Activated CD4-positive, alpha-beta memory T cell treated with anti-CD3 and anti-CD28 coated beads for 36 hours (primary cell): ENCODE measurements at regions not wholly inside any gene's neighbourhood (a gene's known extent, or its start where the extent isn't known, plus 50 kb on each side); places are given as distances from the start of the nearest gene placed in this dataset.

Source experiments
- CTCF ChIA-PET: fragments of 350-600 bp; sonication (Branson Sonifier 250); formaldehyde crosslinking; loops from one replicate; lab custom pipeline; 2021; ENCODE audit warnings: antibody characterized with exemption, inconsistent platforms; lab: Charles Lee
- POLR2A ChIA-PET: fragments of 350-600 bp; sonication (Branson Sonifier 250); formaldehyde crosslinking; loops from one replicate; lab custom pipeline; 2021; ENCODE audit warnings: antibody characterized with exemption; lab: Charles Lee
- DNase-seq: peaks from one replicate; pipeline ENCODE4 v3.0.0-alpha.2; 2020
- H3K27ac Mint-ChIP-seq: one replicate; pipeline ENCODE4 v1.8.0; 2021; ENCODE audit warnings: mixed read lengths
- H3K27me3 Mint-ChIP-seq: one replicate; pipeline ENCODE4 v1.8.0; 2021; ENCODE audit warnings: mixed read lengths
- H3K36me3 Mint-ChIP-seq: one replicate; pipeline ENCODE4 v1.8.0; 2021; ENCODE audit warnings: mixed read lengths
- H3K4me1 Mint-ChIP-seq: one replicate; pipeline ENCODE4 v1.8.0; 2021; ENCODE audit warnings: low read depth, mixed read lengths
- H3K4me3 Mint-ChIP-seq: one replicate; pipeline ENCODE4 v1.8.0; 2021; ENCODE audit warnings: mild to moderate bottlenecking, mixed read lengths
- H3K9me3 Mint-ChIP-seq: one replicate; pipeline ENCODE4 v1.8.0; 2021; ENCODE audit warnings: mixed read lengths
- intact Hi-C: fragments of 100-400 bp; cut with micrococcal nuclease; formaldehyde crosslinking; loops from one replicate; pipeline ENCODE4 v1.15.1; 2023

- Mint-ChIP-seq H3K27me3 (no peaks in the 10 kb centered on the region), H3K9me3 (no peaks in the 10 kb centered on the region), H3K36me3 (no peaks in the 10 kb centered on the region), H3K4me3 (no peak overlapping the region), H3K27ac (no peak overlapping the region), H3K4me1 (peaks cover 1% of the 10 kb centered on the region)
- intact Hi-C loops: no loop called here
- ChIA-PET CTCF (interaction anchor here (0.7 kb wide), 1 partner anchor 371 kb away, joined by 3 read pairs; no protein-coding TSS in a partner anchor), POLR2A (no interaction called here)
- no peak for DNase-seq
Measured at GRCh38 chr12:103105971-103106597, 148.6 kb downstream of the ASCL1 start.

GRCh38 chr12:103109861-103110260 is 152.4 kb downstream of the ASCL1 start:
- H3K9me3 Mint-ChIP-seq: no peaks in the 10 kb centered on the region
- H3K4me1 Mint-ChIP-seq: no peaks in the 10 kb centered on the region
- H3K36me3 Mint-ChIP-seq: no peaks in the 10 kb centered on the region
- intact Hi-C loops: no loop called here
- no peak overlapping the region for H3K27ac Mint-ChIP-seq
- ChIA-PET POLR2A (no interaction called here), CTCF (no interaction called here)
- no peaks in the 10 kb centered on the region for H3K27me3 Mint-ChIP-seq
- no peak for DNase-seq
- H3K4me3 Mint-ChIP-seq: no peak overlapping the region

GRCh38 chr12:103114296-103115055 is 157.0 kb downstream of the ASCL1 start:
- ChIA-PET CTCF (no interaction called here), POLR2A (no interaction called here)
- no peak for DNase-seq
- Mint-ChIP-seq H3K4me1 (no peaks in the 10 kb centered on the region), H3K36me3 (no peaks in the 10 kb centered on the region), H3K27me3 (no peaks in the 10 kb centered on the region), H3K27ac (no peak overlapping the region), H3K4me3 (no peak overlapping the region), H3K9me3 (no peaks in the 10 kb centered on the region)
- intact Hi-C loops: no loop called here

GRCh38 chr12:103128862-103129501 is 171.5 kb downstream of the ASCL1 start:
- H3K36me3 Mint-ChIP-seq: no peaks in the 10 kb centered on the region
- no peaks in the 10 kb centered on the region for H3K27me3 Mint-ChIP-seq
- no peak overlapping the region for H3K27ac Mint-ChIP-seq
- DNase-seq: no peak
- H3K4me3 Mint-ChIP-seq: no peak overlapping the region
- ChIA-PET POLR2A (no interaction called here), CTCF (no interaction called here)
- H3K4me1 Mint-ChIP-seq: no peaks in the 10 kb centered on the region
- H3K9me3 Mint-ChIP-seq: peaks cover 9% of the 10 kb centered on the region
- intact Hi-C loops: no loop called here

- H3K27ac Mint-ChIP-seq: no peak overlapping the region
- H3K36me3 Mint-ChIP-seq: no peaks in the 10 kb centered on the region
- no peaks in the 10 kb centered on the region for H3K4me1 Mint-ChIP-seq
- no peaks in the 10 kb centered on the region for H3K27me3 Mint-ChIP-seq
- H3K4me3 Mint-ChIP-seq: no peak overlapping the region
- peaks cover 20% of the 10 kb centered on the region for H3K9me3 Mint-ChIP-seq
- no peak for DNase-seq
- intact Hi-C loops: no loop called here
- ChIA-PET CTCF (no interaction called here), POLR2A (no interaction called here)
Measured at GRCh38 chr12:103130564-103130963, 173.1 kb downstream of the ASCL1 start.

- ChIA-PET POLR2A (no interaction called here), CTCF (no interaction called here)
- no peaks in the 10 kb centered on the region for H3K4me1 Mint-ChIP-seq
- H3K4me3 Mint-ChIP-seq: no peak overlapping the region
- peaks cover 19% of the 10 kb centered on the region for H3K9me3 Mint-ChIP-seq
- H3K27ac Mint-ChIP-seq: no peak overlapping the region
- intact Hi-C loops: no loop called here
- no peaks in the 10 kb centered on the region for H3K36me3 Mint-ChIP-seq
- no peaks in the 10 kb centered on the region for H3K27me3 Mint-ChIP-seq
- DNase-seq: no peak
Measured at GRCh38 chr12:103138538-103138937, 181.1 kb downstream of the ASCL1 start.

- Mint-ChIP-seq H3K36me3 (no peaks in the 10 kb centered on the region), H3K27me3 (no peaks in the 10 kb centered on the region), H3K27ac (no peak overlapping the region), H3K4me1 (no peaks in the 10 kb centered on the region), H3K9me3 (peaks cover 10% of the 10 kb centered on the region), H3K4me3 (no peak overlapping the region)
- DNase-seq: no peak
- ChIA-PET CTCF (no interaction called here), POLR2A (no interaction called here)
- intact Hi-C loops: no loop called here
Measured at GRCh38 chr12:103139876-103140275, 182.4 kb downstream of the ASCL1 start.

GRCh38 chr12:103140286-103140685 is 182.8 kb downstream of the ASCL1 start:
- Mint-ChIP-seq H3K27ac (no peak overlapping the region), H3K4me3 (no peak overlapping the region), H3K27me3 (no peaks in the 10 kb centered on the region), H3K36me3 (no peaks in the 10 kb centered on the region), H3K4me1 (no peaks in the 10 kb centered on the region), H3K9me3 (peaks cover 8% of the 10 kb centered on the region)
- POLR2A ChIA-PET: no interaction called here
- no peak for DNase-seq
- intact Hi-C loops: no loop called here
- CTCF ChIA-PET: no interaction called here

GRCh38 chr12:103144278-103144677 is 186.8 kb downstream of the ASCL1 start:
- Mint-ChIP-seq H3K36me3 (no peaks in the 10 kb centered on the region), H3K27ac (no peak overlapping the region), H3K4me3 (no peak overlapping the region), H3K4me1 (no peaks in the 10 kb centered on the region), H3K9me3 (no peaks in the 10 kb centered on the region), H3K27me3 (no peaks in the 10 kb centered on the region)
- CTCF ChIA-PET: no interaction called here
- POLR2A ChIA-PET: no interaction called here
- no peak for DNase-seq
- intact Hi-C loops: no loop called here

GRCh38 chr12:103160622-103161021 is 203.1 kb downstream of the ASCL1 start:
- Mint-ChIP-seq H3K4me1 (no peaks in the 10 kb centered on the region), H3K36me3 (no peaks in the 10 kb centered on the region), H3K4me3 (no peak overlapping the region), H3K27ac (no peak overlapping the region), H3K27me3 (no peaks in the 10 kb centered on the region), H3K9me3 (peaks cover 9% of the 10 kb centered on the region)
- ChIA-PET CTCF (no interaction called here), POLR2A (no interaction called here)
- no peak for DNase-seq
- intact Hi-C loops: no loop called here

- Mint-ChIP-seq H3K4me1 (no peaks in the 10 kb centered on the region), H3K36me3 (no peaks in the 10 kb centered on the region), H3K27me3 (no peaks in the 10 kb centered on the region), H3K9me3 (peaks cover 5% of the 10 kb centered on the region), H3K4me3 (no peak overlapping the region), H3K27ac (no peak overlapping the region)
- no peak for DNase-seq
- ChIA-PET CTCF (no interaction called here), POLR2A (no interaction called here)
- intact Hi-C loops: no loop called here
Measured at GRCh38 chr12:103161582-103162362, 204.3 kb downstream of the ASCL1 start.

- no peaks in the 10 kb centered on the region for H3K36me3 Mint-ChIP-seq
- peaks cover 5% of the 10 kb centered on the region for H3K9me3 Mint-ChIP-seq
- no peak overlapping the region for H3K4me3 Mint-ChIP-seq
- no peak overlapping the region for H3K27ac Mint-ChIP-seq
- ChIA-PET POLR2A (interaction anchor here (0.6 kb wide), 1 partner anchor 21 kb away, joined by 3 read pairs; no protein-coding TSS in a partner anchor), CTCF (no interaction called here)
- H3K27me3 Mint-ChIP-seq: no peaks in the 10 kb centered on the region
- DNase-seq: no peak
- H3K4me1 Mint-ChIP-seq: no peaks in the 10 kb centered on the region
- intact Hi-C loops: no loop called here
Measured at GRCh38 chr12:103166949-103167348, 209.5 kb downstream of the ASCL1 start.
